Heart left ventricle (tissue), 16 donors: ENCODE measurements at regions not wholly inside any gene's neighbourhood (a gene's known extent, or its start where the extent isn't known, plus 50 kb on each side); places are given as distances from the start of the nearest gene placed in this dataset.

ENCODE experiments used
- ATAC-seq, 4 donors: fragments of 200-7000 bp; cut with Tn5 transposase; one replicate each; pipeline ENCODE4 v1.9.1; 2020 to 2022; ENCODE audit warnings: moderate library complexity in 4 of 4, mild to moderate bottlenecking in 3 of 4, moderate number of reproducible peaks in 1 of 4
- DNase-seq, 5 donors: peaks; one replicate each; pipeline ENCODE4 v3.0.0-alpha.2; 2020
- H3K27ac ChIP-seq, 12 donors: fragments of 200-600 bp; sonication (generic) in 4 of 12; one replicate each; pipeline versions ENCODE4 v1.5.0 to v1.8.0; 2016 to 2022; ENCODE audit warnings: mild to moderate bottlenecking in 2 of 12
- H3K27me3 ChIP-seq, 9 donors: fragments of 200-600 bp; sonication (generic) in 2 of 9; one replicate each; pipeline versions ENCODE4 v1.5.1 to v1.8.0; 2016 to 2022; ENCODE audit warnings: mild to moderate bottlenecking in 3 of 9
- H3K36me3 ChIP-seq, 9 donors: fragments of 200-600 bp; sonication (generic) in 2 of 9; one replicate each; pipeline versions ENCODE4 v1.5.0 to v1.8.0; 2018 to 2022; ENCODE audit warnings: mild to moderate bottlenecking in 2 of 9
- H3K4me1 ChIP-seq, 12 donors: fragments of 200-600 bp; sonication (generic) in 4 of 12; one replicate each; pipeline versions ENCODE4 v1.5.0 to v1.8.0; 2016 to 2022; ENCODE audit warnings: mild to moderate bottlenecking in 3 of 12
- H3K4me3 ChIP-seq, 12 donors: fragments of 200-600 bp; sonication (generic) in 4 of 12; one replicate each; pipeline versions ENCODE4 v1.5.0 to v1.8.0; 2017 to 2022; ENCODE audit warnings: mild to moderate bottlenecking in 9 of 12, moderate library complexity in 4 of 12
- H3K9me3 ChIP-seq, 12 donors: fragments of 200-600 bp; sonication (generic) in 4 of 12; one replicate each; pipeline versions ENCODE4 v1.5.0 to v1.8.0; 2016 to 2022; ENCODE audit warnings: mild to moderate bottlenecking in 1 of 12
- CTCF ChIP-seq, 12 donors: fragments of 200-600 bp; sonication (generic) in 4 of 12; IDR thresholded peaks; one replicate each; pipeline versions ENCODE4 v1.5.0 to v1.8.0; 2018 to 2022; ENCODE audit warnings: antibody characterized with exemption in 12 of 12, mild to moderate bottlenecking in 5 of 12
- POLR2A ChIP-seq, 2 donors: fragments of 450-650 bp; IDR thresholded peaks; one replicate each; pipeline ENCODE4 v1.6.1; 2017; ENCODE audit warnings: antibody characterized with exemption in 2 of 2, mild to moderate bottlenecking in 2 of 2, moderate library complexity in 2 of 2
- WGBS, 4 donors: extraction: QIAGEN DNeasy Blood & Tissue Kit in 2 of 4; methylation state at CpG; one replicate each; pipeline versions ENCODE4 v1.1.5 to v1.1.7; 2013 to 2018; 5-methylcytosine and 5-hydroxymethylcytosine counted together
- intact Hi-C, 10 donors: fragments of 100-400 bp; cut with DNase I; formaldehyde crosslinking; loops; one replicate each; pipeline versions ENCODE4 v1.11.1 to v1.14.2; 2022
- donor health status: ischemic (EF 13 %, LVEDD 7.1; RV severe dilation, severe dysfunction).
- donor health status: healthy with polysubstance abuse.
- donor health status: DM: no; HTN: yes; CAD: no.
- donor health status: DM: no; HTN: no; CAD: no.
- donor health status: ischemic (EF 25% LVEDD 6.9; RV normal size, moderate dysfunction).
- donor health status: ischemic (EF 25% LVEDD 5.7; RV mildly dilated, moderate dysfunction).
- donor health status: healthy.
- donor health status: DM: yes; HTN: yes; CAD: no.
- donor health status: ischemic (EF 35%, LVEDD 5.7; RV mildly dilated, moderate dysfunction).
- donor health status: nonischemic (EF 11% LVEDD 7.7; RV severe dilation, severe dysfunction).
- donor health status: DM: yes; HTN: yes; CAD: no.
- donor health status: PGD.
- donor health status: ischemic (EF 29% LVEDD 5.4; RV normal size, mild dysfunction).
- donor health status: nonischemic (EF 23%, LVEDD 6.1; RV moderate dilation, normal function).

GRCh38 chr5:20572614-20573013 is 584.6 kb upstream of the CDH18 start:
- intact Hi-C loops: no loop called here
- ATAC-seq: no peak
- H3K27ac ChIP-seq: no peak overlapping the region
- H3K9me3 ChIP-seq: no peaks in the 10 kb centered on the region
- no peaks in the 10 kb centered on the region for H3K27me3 ChIP-seq
- no peaks in the 10 kb centered on the region for H3K4me1 ChIP-seq
- no peak overlapping the region for H3K4me3 ChIP-seq
- no peaks in the 10 kb centered on the region for H3K36me3 ChIP-seq
- no peak for TF ChIP-seq POLR2A (IDR thresholded peaks at IDR 0.05)
- no peak for TF ChIP-seq CTCF (IDR thresholded peaks at IDR 0.05)
- DNase-seq: no peak

GRCh38 chr5:20570486-20570885 is 582.5 kb upstream of the CDH18 start:
- Histone ChIP-seq H3K4me3 (no peak overlapping the region), H3K9me3 (no peaks in the 10 kb centered on the region), H3K36me3 (no peaks in the 10 kb centered on the region), H3K27ac (no peak overlapping the region), H3K27me3 (no peaks in the 10 kb centered on the region), H3K4me1 (no peaks in the 10 kb centered on the region)
- no peak for ATAC-seq
- TF ChIP-seq CTCF (IDR thresholded peaks at IDR 0.05): no peak
- TF ChIP-seq POLR2A (IDR thresholded peaks at IDR 0.05): no peak
- intact Hi-C loops: no loop called here
- no peak for DNase-seq

- Histone ChIP-seq H3K9me3 (no peaks in the 10 kb centered on the region), H3K36me3 (no peaks in the 10 kb centered on the region), H3K27ac (no peak overlapping the region), H3K4me1 (no peaks in the 10 kb centered on the region), H3K4me3 (no peak overlapping the region), H3K27me3 (no peaks in the 10 kb centered on the region)
- intact Hi-C loops: no loop called here
- DNase-seq (no peak), ATAC-seq (no peak)
- no peak for TF ChIP-seq CTCF (IDR thresholded peaks at IDR 0.05)
- WGBS, 4 donors: 40 to 89% (median 75%) methylated on average over 4 of the region's 4 CpGs
Observed at GRCh38 chr5:20562544-20562943, 574.5 kb upstream of the CDH18 start.

- Histone ChIP-seq H3K9me3 (no peaks in the 10 kb centered on the region), H3K27me3 (no peaks in the 10 kb centered on the region), H3K27ac (no peak overlapping the region), H3K4me1 (no peaks in the 10 kb centered on the region), H3K36me3 (no peaks in the 10 kb centered on the region), H3K4me3 (no peak overlapping the region)
- 48 to 74% (median 56%) methylated on average over 3 of the region's 3 CpGs for WGBS, 4 donors
- intact Hi-C loops: no loop called here
- no peak for TF ChIP-seq CTCF (IDR thresholded peaks at IDR 0.05)
- no peak for TF ChIP-seq POLR2A (IDR thresholded peaks at IDR 0.05)
- DNase-seq (no peak), ATAC-seq (no peak)
Observed at GRCh38 chr5:20559845-20560244, 571.8 kb upstream of the CDH18 start.
